Choroid plexus epithelial cell (primary cell): ENCODE measurements at regions not wholly inside any gene's neighbourhood (a gene's known extent, or its start where the extent isn't known, plus 50 kb on each side); places are given as distances from the start of the nearest gene placed in this dataset.

Experiments
- DNase-seq: peaks from one replicate; pipeline ENCODE4 v3.0.0-alpha.2; 2010; ENCODE audit warnings: low read depth
- H3K4me3 ChIP-seq: 2 replicates; pipeline ENCODE4 v1.5.1; 2011; ENCODE audit warnings: low read depth, mild to moderate bottlenecking, control low read depth, low read length, moderate library complexity
- CTCF ChIP-seq: conservative IDR thresholded peaks from 2 replicates; pipeline ENCODE4 v1.5.1; 2011; ENCODE audit warnings: low read depth, mild to moderate bottlenecking, control low read depth, inconsistent platforms, low read length, moderate library complexity

DNA sequence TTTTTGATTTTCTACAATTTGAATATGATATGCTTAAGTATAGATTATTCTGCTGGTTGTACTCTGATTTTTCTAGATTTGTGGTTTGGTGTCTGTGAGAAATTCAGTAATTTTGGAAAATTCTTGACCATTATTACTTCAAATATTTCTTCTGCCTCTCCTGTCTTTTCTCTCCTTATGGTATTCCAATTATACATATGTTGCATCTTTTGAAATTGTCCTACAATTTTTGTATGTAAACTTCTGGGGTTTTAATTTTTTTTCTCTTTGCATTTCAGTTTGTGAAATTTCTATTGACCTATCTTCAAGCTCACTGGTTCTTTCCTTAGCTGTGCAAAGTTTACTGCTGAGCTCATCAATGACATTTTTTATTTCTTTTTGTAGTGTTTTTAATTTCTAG, 534.4 kb upstream of the SLC35B3 start:
- no peak for DNase-seq
- no peak overlapping the region for H3K4me3 ChIP-seq
- no peak for TF ChIP-seq CTCF

- peak; percentile 36 for DNase-seq
- TF ChIP-seq CTCF = no peak
- no peak overlapping the region for H3K4me3 ChIP-seq
Observed at GRCh38 chr6:8958894-8959511, 523.7 kb upstream of the SLC35B3 start.

DNA sequence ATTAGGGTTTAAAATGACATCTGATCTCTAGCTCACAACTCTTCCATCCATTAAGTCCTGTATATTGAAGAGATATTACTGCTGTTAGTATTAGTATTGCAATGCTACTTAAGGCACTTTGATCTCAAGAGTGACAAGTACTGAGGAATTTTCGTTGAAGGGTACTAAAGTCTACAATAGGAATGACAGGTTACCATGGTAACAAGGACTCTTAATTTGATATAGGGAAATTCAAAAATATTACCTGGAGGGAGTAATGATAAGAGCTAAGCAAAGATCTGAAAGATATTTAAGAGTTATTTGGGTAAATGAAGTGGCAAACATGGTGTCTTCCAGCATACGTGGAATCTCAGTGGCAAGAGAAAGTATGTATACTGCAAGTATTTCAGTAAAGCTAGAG, 518.0 kb upstream of the SLC35B3 start:
- H3K4me3 ChIP-seq = no peak overlapping the region
- TF ChIP-seq CTCF = no peak
- DNase-seq = no peak

DNA sequence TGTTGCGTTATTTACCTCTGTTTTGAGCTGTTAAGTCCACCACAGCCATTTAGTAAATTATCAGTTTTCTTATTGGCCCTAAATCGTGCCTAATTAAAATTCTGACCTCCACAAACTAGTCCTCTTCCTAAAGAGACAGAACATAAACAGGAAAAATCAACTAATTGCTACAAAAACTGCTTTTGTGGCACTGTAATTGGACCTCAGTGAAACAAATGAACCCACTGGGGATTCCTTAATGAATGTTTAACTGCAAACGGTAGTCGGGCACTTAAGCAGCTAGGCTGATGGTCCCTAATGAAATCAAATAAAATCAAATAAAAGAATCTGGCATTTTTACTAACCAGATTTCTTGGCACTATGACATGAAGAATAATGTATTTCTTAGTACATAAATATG, 513.4 kb upstream of the SLC35B3 start:
- TF ChIP-seq CTCF = no peak
- no peak for DNase-seq
- no peak overlapping the region for H3K4me3 ChIP-seq

GRCh38 chr6:8947900-8948299, 512.6 kb upstream of the SLC35B3 start:
- DNase-seq = no peak
- no peak for TF ChIP-seq CTCF
- H3K4me3 ChIP-seq = no peak overlapping the region

DNA sequence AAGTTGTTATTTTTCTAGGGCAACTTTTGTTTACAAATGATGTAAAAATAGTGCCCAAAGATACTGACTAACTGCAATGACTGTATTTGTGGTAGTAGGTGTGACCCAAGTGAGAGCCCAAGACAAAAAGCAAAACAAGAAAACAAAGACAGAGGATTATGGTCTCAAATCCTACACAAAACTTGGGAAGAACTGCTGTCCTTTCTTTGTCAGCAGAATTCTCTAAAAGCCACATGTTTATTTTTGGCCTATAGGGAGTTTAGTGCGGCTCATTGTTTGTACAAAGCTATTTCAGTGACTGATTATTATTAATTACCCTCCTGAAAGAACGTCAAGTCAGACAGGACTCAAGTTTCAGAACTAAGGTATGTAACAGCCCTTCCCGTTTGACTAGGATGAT, 509.2 kb upstream of the SLC35B3 start:
- no peak for DNase-seq
- no peak for TF ChIP-seq CTCF
- H3K4me3 ChIP-seq = no peak overlapping the region

- DNase-seq = no peak
- TF ChIP-seq CTCF = no peak
- H3K4me3 ChIP-seq = no peak overlapping the region
Observed at GRCh38 chr6:8943073-8943472, 507.7 kb upstream of the SLC35B3 start.
